ENCODE measurements at regions not wholly inside any gene's neighbourhood (a gene's known extent, or its start where the extent isn't known, plus 50 kb on each side); places are given as distances from the start of the nearest gene placed in this dataset.
A peak's percentile ranks its signal among the peaks of the same experiment; 100 is the strongest.

DNA sequence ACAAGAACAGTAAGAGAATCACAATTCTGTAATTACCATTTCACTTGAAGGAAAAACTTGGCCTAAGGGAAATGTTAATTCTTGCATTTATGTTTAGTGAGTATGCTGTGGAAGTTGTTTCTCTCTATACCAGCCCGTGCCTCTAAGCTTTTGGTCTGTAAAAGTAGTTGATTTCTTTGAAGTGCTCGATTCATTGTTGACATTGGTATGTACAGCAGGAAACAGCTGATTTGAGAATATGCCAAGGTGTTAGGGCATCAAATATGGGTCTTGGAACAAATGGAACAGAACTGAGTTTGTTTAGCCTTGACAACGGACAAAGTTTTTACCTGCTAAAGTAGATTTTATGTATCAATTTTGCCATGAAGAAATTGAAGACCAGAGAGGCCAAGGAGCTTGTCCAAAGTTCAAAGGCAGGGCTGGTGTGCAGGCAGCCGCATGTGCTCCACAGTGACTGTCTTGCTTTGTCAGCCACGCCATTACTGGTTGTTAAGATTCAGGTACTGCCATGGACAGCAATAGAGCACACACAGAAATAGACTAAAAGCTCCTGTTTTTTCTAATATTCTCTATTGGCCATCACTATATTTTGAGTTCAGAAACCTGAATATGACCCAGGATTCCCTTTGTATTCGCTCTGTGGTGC is 75.5 kb upstream of the TLR3 start:
- DNase-seq, result no peak

DNA sequence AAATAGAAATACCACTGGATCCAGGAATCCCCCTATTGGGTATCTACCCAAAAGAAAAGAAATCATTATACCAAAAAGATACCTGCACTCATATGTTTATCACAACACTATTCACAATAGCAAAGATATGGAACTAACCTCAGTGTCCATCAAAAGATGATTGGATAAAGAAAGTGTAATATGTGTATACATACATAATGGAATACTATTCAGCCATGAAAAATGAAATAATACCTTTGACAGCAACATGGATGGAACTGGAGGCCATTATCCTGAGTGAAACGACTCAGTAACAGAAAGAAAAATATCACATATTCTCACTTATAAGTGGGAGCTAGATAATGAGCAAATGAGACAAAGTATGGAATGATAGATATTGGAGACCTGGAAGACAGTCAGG is 74.2 kb upstream of the TLR3 start:
- DNase-seq, result no peak

DNA sequence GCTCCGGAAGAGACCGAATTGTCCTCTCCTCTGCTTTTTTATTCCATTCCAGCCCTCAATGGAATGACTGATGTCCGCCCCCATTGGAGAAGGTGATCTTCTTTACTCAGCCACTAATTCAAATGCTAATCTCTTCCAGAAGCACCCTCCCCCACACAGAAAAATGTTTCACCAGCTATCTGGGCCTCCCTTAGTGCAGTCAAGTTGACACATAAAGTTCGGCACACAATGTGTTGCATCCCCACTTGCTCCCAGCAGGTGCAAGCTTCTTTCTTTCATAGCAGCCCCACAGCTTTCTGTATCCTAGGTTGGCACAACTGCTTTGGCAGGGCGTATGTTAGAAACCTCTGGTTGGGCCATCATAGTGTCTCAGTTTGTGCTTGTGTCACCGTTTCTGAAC is 73.3 kb upstream of the TLR3 start:
- DNase-seq, result no peak

DNA sequence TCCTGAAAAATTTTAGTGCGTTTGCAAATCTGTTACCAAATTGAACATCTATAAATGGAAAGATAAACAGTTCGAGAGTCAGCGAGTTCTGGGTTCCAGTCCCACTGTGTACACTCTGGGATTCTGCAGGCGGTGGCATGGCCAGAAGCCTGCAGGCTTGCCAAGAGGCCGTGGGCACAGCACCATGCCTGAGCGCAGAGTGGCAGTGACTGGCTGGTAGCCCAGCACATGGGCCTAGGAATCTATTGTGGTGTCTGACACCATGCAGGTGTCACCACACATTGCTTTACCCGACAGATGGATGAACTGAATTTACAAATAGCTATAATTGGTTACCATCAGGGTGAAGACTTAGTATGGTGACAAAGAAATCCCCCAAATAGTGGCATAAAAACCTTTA is 71.7 kb upstream of the TLR3 start:
- DNase-seq, result peak; percentile 6

DNA sequence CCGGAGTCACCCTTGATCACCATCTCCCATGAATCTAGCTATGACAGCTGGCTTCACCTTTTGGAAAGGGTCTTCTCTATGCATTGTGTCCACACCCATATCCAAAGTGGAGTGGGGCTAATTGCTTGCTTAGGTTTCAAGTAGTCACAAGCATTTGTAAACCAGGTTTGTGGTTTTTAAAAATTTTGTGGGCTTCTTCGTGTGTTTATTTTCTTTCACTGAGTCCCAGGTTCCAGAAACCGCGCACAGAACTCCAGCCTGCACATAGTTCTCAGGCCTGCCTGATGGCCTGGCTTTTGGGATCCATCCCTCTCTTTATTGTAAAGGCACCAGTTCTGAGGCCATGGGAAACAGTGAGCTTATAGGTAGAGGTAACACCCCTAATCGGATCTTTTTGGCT is 70.2 kb upstream of the TLR3 start:
- no peak for DNase-seq

DNA sequence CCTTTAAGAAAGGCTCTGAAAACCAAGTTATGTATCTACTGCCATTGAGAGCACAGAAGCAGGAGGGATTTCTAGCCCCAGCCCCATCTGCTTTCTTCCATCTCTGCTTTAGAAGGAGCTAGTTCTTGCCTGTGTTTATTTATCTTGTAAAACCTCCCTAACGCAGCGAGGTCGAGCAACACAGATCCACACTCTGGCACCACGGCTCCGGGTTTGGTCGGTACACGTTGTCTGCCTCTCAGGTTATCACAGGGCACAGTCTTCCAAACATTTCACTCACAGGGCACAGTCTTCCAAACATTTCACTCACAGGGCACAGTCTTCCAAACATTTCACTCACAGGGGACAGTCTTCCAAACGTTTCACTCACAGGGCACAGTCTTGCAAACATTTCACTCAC is 69.7 kb upstream of the TLR3 start:
- no peak for DNase-seq

DNA sequence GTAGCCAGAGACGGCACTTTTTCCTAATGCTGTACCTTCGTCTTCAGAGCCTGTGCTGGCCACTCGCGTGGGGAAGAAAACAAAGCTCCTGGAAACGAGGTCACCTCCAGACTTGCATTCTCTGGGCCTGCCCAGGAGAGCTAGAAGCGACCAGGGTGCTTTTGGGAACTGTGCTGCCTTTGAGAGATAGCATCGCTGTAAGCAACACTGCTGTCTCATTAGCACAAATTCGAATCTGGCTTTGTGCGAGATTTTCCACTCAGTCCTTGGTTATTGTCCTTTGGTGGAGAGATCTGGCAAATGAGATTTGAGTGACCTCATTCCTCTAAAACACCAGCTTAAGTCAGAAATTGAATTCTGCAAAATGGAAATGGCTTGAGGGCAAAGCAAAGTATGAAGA is 66.1 kb upstream of the TLR3 start:
- DNase-seq, result no peak

DNA sequence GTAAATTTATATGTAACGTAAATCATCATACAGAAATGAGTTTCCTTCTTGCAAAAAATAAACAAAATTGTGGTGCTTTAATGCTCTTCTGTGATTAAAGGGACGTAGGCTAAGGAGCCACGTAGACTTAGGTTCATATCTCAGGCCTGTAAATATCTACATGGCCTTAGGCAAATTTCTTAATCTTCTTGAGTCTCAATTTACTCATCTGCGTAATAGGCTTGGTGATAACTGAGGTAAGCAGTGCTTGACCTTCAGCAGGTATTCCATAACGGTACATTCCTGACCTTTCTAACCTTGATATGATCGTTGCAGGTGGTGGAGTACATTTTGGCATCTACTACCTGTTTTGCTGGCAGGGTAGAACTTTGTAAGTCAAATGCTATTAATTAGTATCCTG is 65.2 kb upstream of the TLR3 start:
- no peak for DNase-seq

DNA sequence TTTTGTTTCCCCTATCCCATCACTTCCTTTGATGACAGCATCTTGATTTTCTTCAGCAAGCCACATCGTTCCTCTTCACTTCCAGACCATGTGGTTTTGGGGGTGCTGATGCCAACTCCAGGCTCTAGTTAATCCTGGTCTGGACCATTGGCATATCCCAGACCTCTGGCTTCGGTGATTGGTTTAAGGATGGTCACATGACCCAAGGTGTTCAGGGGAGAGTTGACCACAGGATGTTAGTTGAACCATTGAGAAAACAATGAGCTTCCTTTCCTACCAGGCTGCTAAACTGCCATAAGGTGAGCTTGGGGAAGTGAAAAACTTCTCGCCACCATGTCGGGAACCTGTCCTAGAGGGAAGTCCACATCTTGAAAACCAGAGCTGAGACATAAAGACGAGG is 60.9 kb upstream of the TLR3 start:
- no peak for DNase-seq

DNA sequence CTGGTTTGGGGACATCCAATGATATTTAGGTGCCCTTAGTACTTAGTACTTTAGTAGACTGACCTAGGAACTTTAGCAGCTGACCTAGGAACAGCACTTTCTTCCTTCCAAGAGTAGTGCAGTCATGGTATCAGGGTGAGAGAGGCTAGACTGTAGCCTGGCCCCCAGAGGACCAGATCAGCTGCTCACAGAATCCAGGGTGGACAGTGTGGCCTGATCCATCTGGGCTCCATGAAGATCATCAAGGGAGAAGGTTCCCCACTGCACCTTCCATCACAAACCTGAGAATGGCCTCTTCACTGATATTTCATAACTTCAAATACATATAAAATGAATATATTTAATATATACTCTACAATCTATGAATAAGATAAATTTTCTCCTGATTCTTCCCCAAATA is 59.0 kb upstream of the TLR3 start:
- DNase-seq, result no peak

DNA sequence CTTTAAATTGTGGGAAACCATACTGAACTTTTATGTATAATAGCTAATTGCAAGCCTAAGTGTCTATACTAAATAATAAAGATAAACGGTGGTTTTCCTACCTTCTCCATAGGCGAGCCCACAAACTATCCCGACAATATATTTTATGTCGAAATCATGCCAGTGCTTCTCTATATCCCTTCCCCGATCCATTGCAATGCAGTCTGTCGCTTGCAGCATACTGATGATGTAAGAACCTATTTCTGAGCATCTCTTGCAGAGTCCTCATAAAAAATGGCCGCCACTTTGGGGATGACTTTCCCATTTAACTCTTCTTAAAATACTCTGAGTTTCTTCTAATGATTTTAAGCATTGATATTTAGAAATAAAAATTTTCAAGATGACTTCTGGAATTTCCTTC is 58.1 kb upstream of the TLR3 start:
- DNase-seq, result no peak

DNA sequence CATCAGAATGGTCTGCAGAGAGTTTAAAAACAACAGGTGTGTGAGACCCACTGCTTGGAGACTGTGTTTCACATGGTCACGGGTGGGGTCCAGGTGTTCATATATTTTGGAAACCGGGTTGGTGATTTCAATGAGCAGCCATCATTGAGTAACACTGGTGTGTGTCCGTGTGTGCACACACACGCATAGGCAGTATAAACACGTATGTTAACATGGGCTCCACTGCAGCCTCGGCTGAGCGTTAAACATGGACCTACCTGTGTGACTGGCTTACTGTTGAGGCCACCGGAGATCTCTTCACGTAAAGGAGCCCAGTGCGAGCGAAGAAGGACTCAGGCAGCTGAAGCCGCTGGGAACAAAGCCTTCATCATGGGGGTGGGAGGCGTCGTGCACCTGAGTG is 56.9 kb upstream of the TLR3 start:
- DNase-seq, result no peak

DNA sequence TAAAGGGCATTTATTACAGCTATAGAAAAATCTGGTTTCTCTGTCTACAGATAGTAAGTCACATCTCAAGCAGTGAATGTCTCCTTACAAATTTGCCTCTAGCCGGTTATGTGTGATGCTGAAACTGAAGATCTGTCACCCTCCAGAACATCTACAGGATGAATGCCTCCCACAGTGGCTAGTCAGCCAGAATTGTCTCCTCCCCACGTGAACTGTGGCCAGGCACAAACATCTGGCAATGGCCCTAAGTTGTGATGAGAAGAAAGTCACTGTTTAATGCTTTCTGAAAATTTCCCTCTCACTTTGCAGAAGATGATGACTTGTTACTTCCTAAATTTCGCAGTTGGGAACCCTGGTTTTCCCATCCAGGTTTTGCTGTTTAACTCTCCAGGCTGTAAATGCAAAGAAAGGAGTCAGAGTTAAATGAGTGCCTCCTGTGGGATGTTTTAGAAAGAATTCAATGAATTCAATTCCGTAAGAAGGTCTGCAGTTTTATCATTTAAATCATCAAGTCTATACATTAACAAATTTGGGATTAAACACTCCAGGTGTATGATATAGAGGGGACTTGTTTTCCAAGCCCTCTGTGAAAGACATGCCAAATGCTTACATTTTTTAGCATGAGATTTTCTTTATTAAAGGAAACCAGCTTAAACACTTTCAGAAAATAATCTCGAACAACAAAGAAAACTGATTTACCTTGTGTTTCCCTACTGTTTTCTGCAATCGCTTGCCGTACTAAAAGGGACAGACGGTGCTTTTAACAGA is 55.4 kb upstream of the TLR3 start:
- DNase-seq, result no peak

DNA sequence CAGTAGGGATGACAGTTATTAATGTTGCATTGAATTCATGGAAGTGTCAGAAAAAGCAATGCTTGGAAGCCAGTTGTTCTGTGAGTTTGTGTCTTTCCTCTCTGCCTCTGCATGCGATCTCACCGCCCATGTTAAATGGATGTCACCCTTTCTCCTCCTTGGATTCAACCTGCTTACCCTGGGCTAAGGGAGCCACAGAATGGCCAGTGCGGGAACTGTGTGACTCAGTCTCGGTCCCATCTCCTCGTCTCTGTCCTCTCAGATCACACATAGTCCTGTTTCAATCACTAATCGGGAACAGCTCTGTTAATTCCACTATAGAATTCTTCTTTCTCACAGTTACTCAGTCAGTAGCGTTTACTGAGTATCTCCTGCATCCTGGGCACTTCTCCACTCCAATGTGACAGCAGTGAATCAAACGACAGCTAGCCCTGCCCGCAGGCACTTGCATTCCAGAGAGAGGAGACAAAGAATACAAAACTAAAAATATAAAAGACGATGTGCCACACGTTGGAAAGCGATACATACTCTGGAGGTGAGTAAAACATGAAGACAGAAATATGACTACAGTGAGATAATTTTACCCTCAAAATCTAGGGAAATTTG is 53.6 kb upstream of the TLR3 start:
- no peak for DNase-seq

DNA sequence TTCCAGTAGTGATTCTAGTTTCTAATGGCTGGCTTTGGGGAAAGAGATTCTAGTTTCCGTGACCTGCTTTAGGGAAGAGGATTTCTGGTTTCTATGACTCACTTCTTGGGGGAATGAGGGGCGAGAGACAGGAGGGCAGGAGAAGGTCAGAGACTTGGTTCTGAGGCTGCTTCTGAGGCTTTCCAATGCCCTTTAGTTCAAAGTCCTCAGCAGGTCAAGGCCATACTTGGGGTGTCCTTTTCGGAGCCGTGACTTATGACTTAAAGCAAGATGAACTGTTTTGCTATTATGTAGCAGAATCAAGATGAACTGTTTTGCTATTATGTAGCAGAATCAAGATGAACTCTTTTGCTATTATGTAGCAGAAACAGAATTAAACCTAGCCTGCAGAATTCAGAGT is 52.2 kb upstream of the TLR3 start:
- DNase-seq, result no peak

DNA sequence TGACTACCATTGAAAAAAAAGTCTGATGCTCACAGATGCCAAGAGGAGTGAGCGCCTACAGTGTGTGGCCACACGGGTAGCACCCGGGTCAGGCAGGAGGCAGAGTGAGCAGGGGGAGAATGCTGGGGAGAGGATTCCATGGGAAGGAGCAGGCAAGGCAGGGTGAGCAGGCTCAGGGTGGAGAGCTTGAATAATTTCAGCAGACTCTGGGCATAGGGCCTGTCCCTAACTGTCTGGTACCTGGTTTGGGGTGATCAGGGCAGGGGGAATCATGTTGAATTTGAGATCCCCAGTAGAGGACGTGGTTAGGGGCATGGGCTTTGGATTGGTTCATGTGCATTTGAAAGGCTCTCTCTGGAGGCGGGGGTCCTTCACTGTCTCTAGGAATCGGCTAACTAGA is 51.2 kb upstream of the TLR3 start:
- DNase-seq, result no peak

DNA sequence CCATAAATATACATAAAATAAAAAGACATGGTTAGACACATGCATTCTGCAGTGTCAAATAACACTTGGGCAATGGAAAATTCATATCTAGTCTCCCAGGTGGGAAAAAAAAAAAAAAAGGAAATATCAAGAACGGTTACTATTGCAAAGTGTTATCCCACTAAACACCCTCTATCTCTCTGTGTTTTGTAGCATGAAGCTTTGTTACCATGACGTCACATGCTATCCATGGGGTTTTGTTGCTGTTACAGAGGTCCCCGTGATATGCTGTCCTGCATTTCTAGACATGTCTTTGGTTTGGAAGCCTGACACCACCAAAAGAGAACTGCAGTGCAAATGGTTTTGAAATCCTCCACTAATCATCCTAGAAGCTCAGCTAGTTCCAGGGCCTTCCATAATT is 50.7 kb upstream of the TLR3 start:
- no peak for DNase-seq

DNA sequence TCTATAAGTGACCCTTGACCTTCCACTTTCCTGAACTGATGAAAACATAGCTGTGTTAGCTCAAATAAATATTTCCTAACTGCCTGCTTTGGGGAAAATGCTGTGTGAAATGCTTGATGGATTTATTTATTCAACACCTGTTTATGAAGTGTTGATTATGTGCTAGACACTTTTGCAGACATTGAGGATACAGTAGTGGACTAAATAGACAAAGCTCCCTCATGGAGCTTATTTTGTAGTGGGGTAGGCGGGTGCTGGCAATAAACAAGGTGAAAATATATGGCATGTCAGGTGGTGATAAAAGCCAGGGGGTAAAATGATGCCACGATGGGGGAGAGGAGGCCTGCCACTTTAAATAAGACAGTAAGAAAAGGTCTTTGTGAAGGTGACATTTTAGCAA is 50.2 kb upstream of the TLR3 start:
- DNase-seq, result no peak
